ENCODE measurements at regions not wholly inside any gene's neighbourhood (a gene's known extent, or its start where the extent isn't known, plus 50 kb on each side); places are given as distances from the start of the nearest gene placed in this dataset.

- TF ChIP-seq CTCF (IDR thresholded peaks at IDR 0.05; ENCODE audit: low read depth, low read length, missing control alignments), result no peak
- no peak for DNase-seq (ENCODE audit: extremely low read depth, low read depth)
- no peak overlapping the region for H3K4me3 ChIP-seq (replicated peaks; ENCODE audit: low read depth, low read length)
Observed at GRCh38 chr2:145124085-145124484, 604.2 kb upstream of the ZEB2 start.

GRCh38 chr2:145123606-145124005 is 603.7 kb upstream of the ZEB2 start:
- TF ChIP-seq CTCF (IDR thresholded peaks at IDR 0.05; ENCODE audit: low read depth, low read length, missing control alignments), result no peak
- no peak overlapping the region for H3K4me3 ChIP-seq (replicated peaks; ENCODE audit: low read depth, low read length)
- no peak for DNase-seq (ENCODE audit: extremely low read depth, low read depth)

- H3K4me3 ChIP-seq (replicated peaks; ENCODE audit: low read depth, low read length), result no peak overlapping the region
- no peak for DNase-seq (ENCODE audit: extremely low read depth, low read depth)
- no peak for TF ChIP-seq CTCF (IDR thresholded peaks at IDR 0.05; ENCODE audit: low read depth, low read length, missing control alignments)
Observed at GRCh38 chr2:145119225-145119624, 599.3 kb upstream of the ZEB2 start.

GRCh38 chr2:145116834-145117725 is 597.2 kb upstream of the ZEB2 start:
- DNase-seq (ENCODE audit: extremely low read depth, low read depth), result no peak
- TF ChIP-seq CTCF (IDR thresholded peaks at IDR 0.05; ENCODE audit: low read depth, low read length, missing control alignments), result no peak
- H3K4me3 ChIP-seq (replicated peaks; ENCODE audit: low read depth, low read length), result no peak overlapping the region

- DNase-seq (ENCODE audit: extremely low read depth, low read depth), result no peak
- no peak for TF ChIP-seq CTCF (IDR thresholded peaks at IDR 0.05; ENCODE audit: low read depth, low read length, missing control alignments)
- H3K4me3 ChIP-seq (replicated peaks; ENCODE audit: low read depth, low read length), result no peak overlapping the region
Observed at GRCh38 chr2:145116056-145116455, 596.1 kb upstream of the ZEB2 start.

GRCh38 chr2:145114726-145115125 is 594.8 kb upstream of the ZEB2 start:
- DNase-seq (ENCODE audit: extremely low read depth, low read depth), result no peak
- no peak overlapping the region for H3K4me3 ChIP-seq (replicated peaks; ENCODE audit: low read depth, low read length)
- no peak for TF ChIP-seq CTCF (IDR thresholded peaks at IDR 0.05; ENCODE audit: low read depth, low read length, missing control alignments)

Measured in HFF-Myc (cell line).